Heart left ventricle (tissue), 13 donors: ENCODE measurements at regions not wholly inside any gene's neighbourhood (a gene's known extent, or its start where the extent isn't known, plus 50 kb on each side); places are given as distances from the start of the nearest gene placed in this dataset.

ENCODE experiments used
- POLR2A ChIP-seq, 2 donors: fragments of 450-650 bp; IDR thresholded peaks; one replicate each; pipeline ENCODE4 v1.6.1; 2017; ENCODE audit warnings: antibody characterized with exemption in 2 of 2, mild to moderate bottlenecking in 2 of 2, moderate library complexity in 2 of 2
- TF ChIP-seq, protein P1 (sequence below), 12 donors: fragments of 200-600 bp; sonication (generic) in 4 of 12; IDR thresholded peaks; one replicate each; pipeline versions ENCODE4 v1.5.0 to v1.8.0; 2018 to 2022; ENCODE audit warnings: antibody characterized with exemption in 12 of 12, mild to moderate bottlenecking in 5 of 12
- donor health status: ischemic (EF 13 %, LVEDD 7.1; RV severe dilation, severe dysfunction).
- donor health status: DM: no; HTN: yes; CAD: no.
- donor health status: DM: no; HTN: no; CAD: no.
- donor health status: ischemic (EF 25% LVEDD 6.9; RV normal size, moderate dysfunction).
- donor health status: ischemic (EF 25% LVEDD 5.7; RV mildly dilated, moderate dysfunction).
- donor health status: ischemic (EF 35%, LVEDD 5.7; RV mildly dilated, moderate dysfunction).
- donor health status: nonischemic (EF 11% LVEDD 7.7; RV severe dilation, severe dysfunction).
- donor health status: DM: yes; HTN: yes; CAD: no.
- donor health status: PGD.
- donor health status: ischemic (EF 29% LVEDD 5.4; RV normal size, mild dysfunction).
- donor health status: nonischemic (EF 23%, LVEDD 6.1; RV moderate dilation, normal function).

- TF ChIP-seq, protein P1, sequence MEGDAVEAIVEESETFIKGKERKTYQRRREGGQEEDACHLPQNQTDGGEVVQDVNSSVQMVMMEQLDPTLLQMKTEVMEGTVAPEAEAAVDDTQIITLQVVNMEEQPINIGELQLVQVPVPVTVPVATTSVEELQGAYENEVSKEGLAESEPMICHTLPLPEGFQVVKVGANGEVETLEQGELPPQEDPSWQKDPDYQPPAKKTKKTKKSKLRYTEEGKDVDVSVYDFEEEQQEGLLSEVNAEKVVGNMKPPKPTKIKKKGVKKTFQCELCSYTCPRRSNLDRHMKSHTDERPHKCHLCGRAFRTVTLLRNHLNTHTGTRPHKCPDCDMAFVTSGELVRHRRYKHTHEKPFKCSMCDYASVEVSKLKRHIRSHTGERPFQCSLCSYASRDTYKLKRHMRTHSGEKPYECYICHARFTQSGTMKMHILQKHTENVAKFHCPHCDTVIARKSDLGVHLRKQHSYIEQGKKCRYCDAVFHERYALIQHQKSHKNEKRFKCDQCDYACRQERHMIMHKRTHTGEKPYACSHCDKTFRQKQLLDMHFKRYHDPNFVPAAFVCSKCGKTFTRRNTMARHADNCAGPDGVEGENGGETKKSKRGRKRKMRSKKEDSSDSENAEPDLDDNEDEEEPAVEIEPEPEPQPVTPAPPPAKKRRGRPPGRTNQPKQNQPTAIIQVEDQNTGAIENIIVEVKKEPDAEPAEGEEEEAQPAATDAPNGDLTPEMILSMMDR (IDR thresholded peaks at IDR 0.05), result no peak
- TF ChIP-seq POLR2A (IDR thresholded peaks at IDR 0.05), result no peak
Measured at GRCh38 chr2:65754219-65754618, 321.8 kb upstream of the SPRED2 start.
